Astrocyte of the spinal cord (primary cell): ENCODE measurements at regions not wholly inside any gene's neighbourhood (a gene's known extent, or its start where the extent isn't known, plus 50 kb on each side); places are given as distances from the start of the nearest gene placed in this dataset.

Experiments
- DNase-seq: peaks from one replicate; pipeline ENCODE4 v3.0.0; 2011; ENCODE audit warnings: low read depth, low spot score
- H3K4me3 ChIP-seq: 2 replicates; pipeline ENCODE4 v1.5.1; 2011; ENCODE audit warnings: low read depth, mild to moderate bottlenecking, low read length, moderate library complexity
- in situ Hi-C: cut with HindIII; loops from 2 replicates; pipeline ENCODE4 v1.10.0; 2017; ENCODE audit warnings: low sequenced_read_pairs
- TF ChIP-seq, protein P1 (sequence below): IDR thresholded peaks from 2 replicates; pipeline ENCODE4 v1.5.1; 2012; ENCODE audit warnings: low read depth, mild to moderate bottlenecking, low read length, inconsistent platforms

- DNase-seq, result no peak
- H3K4me3 ChIP-seq, result no peak overlapping the region
- TF ChIP-seq, protein P1, sequence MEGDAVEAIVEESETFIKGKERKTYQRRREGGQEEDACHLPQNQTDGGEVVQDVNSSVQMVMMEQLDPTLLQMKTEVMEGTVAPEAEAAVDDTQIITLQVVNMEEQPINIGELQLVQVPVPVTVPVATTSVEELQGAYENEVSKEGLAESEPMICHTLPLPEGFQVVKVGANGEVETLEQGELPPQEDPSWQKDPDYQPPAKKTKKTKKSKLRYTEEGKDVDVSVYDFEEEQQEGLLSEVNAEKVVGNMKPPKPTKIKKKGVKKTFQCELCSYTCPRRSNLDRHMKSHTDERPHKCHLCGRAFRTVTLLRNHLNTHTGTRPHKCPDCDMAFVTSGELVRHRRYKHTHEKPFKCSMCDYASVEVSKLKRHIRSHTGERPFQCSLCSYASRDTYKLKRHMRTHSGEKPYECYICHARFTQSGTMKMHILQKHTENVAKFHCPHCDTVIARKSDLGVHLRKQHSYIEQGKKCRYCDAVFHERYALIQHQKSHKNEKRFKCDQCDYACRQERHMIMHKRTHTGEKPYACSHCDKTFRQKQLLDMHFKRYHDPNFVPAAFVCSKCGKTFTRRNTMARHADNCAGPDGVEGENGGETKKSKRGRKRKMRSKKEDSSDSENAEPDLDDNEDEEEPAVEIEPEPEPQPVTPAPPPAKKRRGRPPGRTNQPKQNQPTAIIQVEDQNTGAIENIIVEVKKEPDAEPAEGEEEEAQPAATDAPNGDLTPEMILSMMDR, result no peak
- in situ Hi-C loops, result no loop called here
Observed at GRCh38 chr4:54823616-54824015, 165.9 kb downstream of the KIT start.

GRCh38 chr4:54819034-54819433, 161.3 kb downstream of the KIT start:
- TF ChIP-seq, protein P1, result no peak
- no peak overlapping the region for H3K4me3 ChIP-seq
- in situ Hi-C loops, result no loop called here
- no peak for DNase-seq

DNA sequence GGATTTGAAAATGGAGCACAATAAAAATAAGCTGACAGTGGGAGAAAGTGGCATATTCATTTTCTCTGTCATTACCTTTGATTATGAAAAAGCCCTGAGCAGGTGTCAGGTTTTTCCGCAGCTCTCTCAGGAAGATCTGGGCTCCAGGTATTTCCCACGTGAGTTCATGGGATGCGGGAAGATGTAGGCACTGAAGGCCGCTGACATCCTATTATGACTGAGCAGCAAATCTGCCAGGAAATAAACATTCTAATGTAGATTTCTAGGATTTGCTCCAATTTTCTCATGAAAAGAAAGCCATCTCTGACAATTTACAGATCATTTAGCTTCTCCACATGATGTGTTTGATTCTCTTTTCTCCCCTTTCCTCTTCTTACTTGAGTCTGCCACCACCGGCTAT, 160.7 kb downstream of the KIT start:
- TF ChIP-seq, protein P1, result no peak
- DNase-seq, result no peak
- in situ Hi-C loops, result no loop called here
- H3K4me3 ChIP-seq, result no peak overlapping the region

GRCh38 chr4:54813674-54814073, 155.9 kb downstream of the KIT start:
- in situ Hi-C loops, result no loop called here
- H3K4me3 ChIP-seq, result no peak overlapping the region
- TF ChIP-seq, protein P1, result no peak
- DNase-seq, result no peak

GRCh38 chr4:54806351-54806750, 148.6 kb downstream of the KIT start:
- TF ChIP-seq, protein P1, result no peak
- in situ Hi-C loops, result no loop called here
- DNase-seq, result no peak
- H3K4me3 ChIP-seq, result no peak overlapping the region

DNA sequence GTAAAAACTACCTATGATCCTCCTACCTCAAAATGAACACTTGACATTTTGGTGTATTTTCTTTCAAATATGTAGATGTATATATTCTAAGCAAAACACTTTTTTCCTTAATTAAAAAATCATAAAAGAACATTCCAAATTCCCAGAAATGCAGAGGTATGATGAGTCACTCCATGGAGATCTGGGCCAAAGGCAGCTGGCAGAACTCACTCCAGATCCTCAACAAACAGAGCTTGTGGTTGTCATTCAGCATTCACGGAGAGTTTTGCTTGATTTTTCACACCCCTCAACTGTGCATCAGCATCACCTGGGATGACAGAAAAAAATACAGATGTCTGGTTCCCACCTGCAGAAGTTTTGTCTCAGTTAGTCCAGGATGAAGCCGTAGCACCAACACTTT, 144.6 kb downstream of the KIT start:
- no peak for DNase-seq
- TF ChIP-seq, protein P1, result no peak
- H3K4me3 ChIP-seq, result no peak overlapping the region
- in situ Hi-C loops, result no loop called here
